ENCODE measurements at regions not wholly inside any gene's neighbourhood (a gene's known extent, or its start where the extent isn't known, plus 50 kb on each side); places are given as distances from the start of the nearest gene placed in this dataset.
A peak's percentile ranks its signal among the peaks of the same experiment; 100 is the strongest.

GRCh38 chr13:104181526-104182231, 1115.5 kb upstream of the SLC10A2 start:
- H3K27me3 ChIP-seq: no peaks in the 10 kb centered on the region
- H2AFZ ChIP-seq: no peak overlapping the region
- no peaks in the 10 kb centered on the region for H3K36me3 ChIP-seq (replicated peaks; ENCODE audit: insufficient read depth, low read depth)
- H3K4me2 ChIP-seq: no peak overlapping the region
- no peak overlapping the region for H3K4me3 ChIP-seq
- H3K27ac ChIP-seq: no peak overlapping the region
- H3K9me2 ChIP-seq (replicated peaks; ENCODE audit: insufficient read depth): no peaks in the 10 kb centered on the region
- no peaks in the 10 kb centered on the region for H3K79me2 ChIP-seq
- WGBS (ENCODE audit: low lambda C conversion rate, missing lambda C conversion rate): 93% methylated on average over 3 of the region's 3 CpGs
- TF ChIP-seq EZH2 (IDR thresholded peaks at IDR 0.05; ENCODE audit: borderline replicate concordance) (no peak), EZH2phosphoT487 (IDR thresholded peaks at IDR 0.05; ENCODE audit: low read depth, severe bottlenecking, unreplicated experiment) (no peak), CTCF (IDR thresholded peaks at IDR 0.05; ENCODE audit: poor library complexity) (no peak)
- H3K9me3 ChIP-seq (ENCODE audit: low read depth): no peaks in the 10 kb centered on the region
- H3K4me1 ChIP-seq (ENCODE audit: insufficient read depth): no peaks in the 10 kb centered on the region
- DNase-seq (ENCODE audit: low spot score): no peak
- no peaks in the 10 kb centered on the region for H4K20me1 ChIP-seq (ENCODE audit: insufficient read depth, poor library complexity, severe bottlenecking)

GRCh38 chr13:104170980-104171555, 1104.9 kb upstream of the SLC10A2 start:
- Histone ChIP-seq H2AFZ (peak overlapping the region; percentile 13), H4K20me1 (ENCODE audit: insufficient read depth, poor library complexity, severe bottlenecking) (no peaks in the 10 kb centered on the region), H3K4me1 (ENCODE audit: insufficient read depth) (peaks cover 3% of the 10 kb centered on the region), H3K27ac (peak overlapping the region; percentile 22), H3K9me2 (replicated peaks; ENCODE audit: insufficient read depth) (no peaks in the 10 kb centered on the region), H3K9me3 (ENCODE audit: low read depth) (no peaks in the 10 kb centered on the region), H3K27me3 (no peaks in the 10 kb centered on the region), H3K36me3 (replicated peaks; ENCODE audit: insufficient read depth, low read depth) (no peaks in the 10 kb centered on the region), H3K4me3 (no peak overlapping the region), H3K4me2 (peak overlapping the region; percentile 35), H3K79me2 (no peaks in the 10 kb centered on the region)
- 56% methylated on average over 8 of the region's 8 CpGs for WGBS (ENCODE audit: low lambda C conversion rate, missing lambda C conversion rate)
- peak; percentile 6 for DNase-seq (ENCODE audit: low spot score)
- TF ChIP-seq EZH2phosphoT487 (IDR thresholded peaks at IDR 0.05; ENCODE audit: low read depth, severe bottlenecking, unreplicated experiment) (no peak), CTCF (IDR thresholded peaks at IDR 0.05; ENCODE audit: poor library complexity) (no peak), EZH2 (IDR thresholded peaks at IDR 0.05; ENCODE audit: borderline replicate concordance) (no peak)

- Histone ChIP-seq H3K4me3 (no peak overlapping the region), H3K79me2 (no peaks in the 10 kb centered on the region), H3K36me3 (replicated peaks; ENCODE audit: insufficient read depth, low read depth) (no peaks in the 10 kb centered on the region), H4K20me1 (ENCODE audit: insufficient read depth, poor library complexity, severe bottlenecking) (no peaks in the 10 kb centered on the region), H2AFZ (no peak overlapping the region), H3K9me3 (ENCODE audit: low read depth) (no peaks in the 10 kb centered on the region), H3K4me2 (no peak overlapping the region), H3K4me1 (ENCODE audit: insufficient read depth) (no peaks in the 10 kb centered on the region), H3K27me3 (no peaks in the 10 kb centered on the region), H3K27ac (no peak overlapping the region), H3K9me2 (replicated peaks; ENCODE audit: insufficient read depth) (no peaks in the 10 kb centered on the region)
- 75% methylated on average over 4 of the region's 4 CpGs for WGBS (ENCODE audit: low lambda C conversion rate, missing lambda C conversion rate)
- no peak for DNase-seq (ENCODE audit: low spot score)
- TF ChIP-seq EZH2phosphoT487 (IDR thresholded peaks at IDR 0.05; ENCODE audit: low read depth, severe bottlenecking, unreplicated experiment) (no peak), EZH2 (IDR thresholded peaks at IDR 0.05; ENCODE audit: borderline replicate concordance) (no peak), CTCF (IDR thresholded peaks at IDR 0.05; ENCODE audit: poor library complexity) (no peak)
Observed at GRCh38 chr13:104163866-104164630, 1097.8 kb upstream of the SLC10A2 start.

All from hepatocyte (in vitro differentiated cells).